GM21717 (cell line): ENCODE measurements at regions not wholly inside any gene's neighbourhood (a gene's known extent, or its start where the extent isn't known, plus 50 kb on each side); places are given as distances from the start of the nearest gene placed in this dataset.
"Not testable (repeated sequence)": the region's sequence is repeated elsewhere in the genome, so short reads cannot be mapped to it uniquely, and the experiment has no call there.

Experiments used
- ATAC-seq: cut with Tn5 transposase; IDR thresholded peaks from one replicate; pipeline ENCODE4 v1.9.1; 2021; ENCODE audit warnings: mild to moderate bottlenecking, moderate library complexity; ENCODE audit not compliant: unreplicated experiment

DNA sequence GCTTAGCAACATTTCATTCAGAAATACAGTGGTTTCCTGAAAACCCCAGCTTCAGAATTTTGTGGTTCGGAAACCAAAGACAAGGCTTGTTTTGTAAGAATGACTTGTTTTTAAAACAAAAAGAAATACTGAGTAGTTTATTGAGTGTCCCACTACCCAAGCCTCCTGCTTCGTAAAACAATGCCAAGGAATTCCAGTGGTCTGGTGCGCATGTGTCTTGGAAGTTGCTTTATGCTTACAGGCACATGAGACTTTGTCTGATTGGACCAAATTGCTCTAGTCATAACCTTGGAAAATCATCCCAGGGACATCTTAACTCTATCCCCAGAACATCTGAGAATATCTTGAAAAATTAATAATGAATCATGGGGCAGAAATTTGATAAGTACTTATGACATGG is 77.1 kb upstream of the FST start:
- ATAC-seq = no peak

GRCh38 chr5:53403758-53404157 is 76.7 kb upstream of the FST start:
- no peak for ATAC-seq

GRCh38 chr5:53405396-53405795 is 75.0 kb upstream of the FST start:
- no peak for ATAC-seq

GRCh38 chr5:53406630-53407316 is 73.7 kb upstream of the FST start:
- ATAC-seq = no peak

- no peak for ATAC-seq
Observed at GRCh38 chr5:53407373-53407772, 73.1 kb upstream of the FST start.

GRCh38 chr5:53411388-53411787 is 69.0 kb upstream of the FST start:
- ATAC-seq = no peak

GRCh38 chr5:53412499-53412898 is 67.9 kb upstream of the FST start:
- not testable (repeated sequence) for ATAC-seq

DNA sequence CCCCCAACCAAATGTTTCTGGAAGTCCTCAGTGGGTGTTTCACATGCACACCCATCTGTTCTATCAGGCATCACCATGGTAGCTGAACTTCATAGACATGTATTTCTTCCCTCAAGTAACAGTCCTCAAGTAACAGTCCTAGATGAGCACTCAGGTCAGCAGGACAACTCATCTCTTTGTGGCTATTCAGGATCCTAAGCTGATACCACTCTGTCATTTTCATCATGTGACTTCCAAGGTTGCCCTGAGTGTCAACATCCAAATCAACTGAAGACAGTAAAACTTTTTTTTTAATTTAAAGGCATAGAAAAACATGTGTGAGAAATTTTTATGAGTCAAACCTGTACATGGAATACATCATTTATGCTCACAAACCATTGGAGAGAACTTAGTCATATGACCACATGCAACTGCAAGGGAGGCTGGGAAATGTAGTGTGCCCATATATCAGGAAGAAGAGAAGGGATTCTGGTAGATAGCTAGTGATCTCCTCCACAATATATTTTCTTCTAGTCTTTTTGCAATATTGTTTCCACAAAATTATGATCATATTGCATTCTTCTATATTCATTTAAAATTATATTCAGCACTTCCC is 64.2 kb upstream of the FST start:
- no peak for ATAC-seq

- no peak for ATAC-seq
Observed at GRCh38 chr5:53418409-53418808, 62.0 kb upstream of the FST start.

DNA sequence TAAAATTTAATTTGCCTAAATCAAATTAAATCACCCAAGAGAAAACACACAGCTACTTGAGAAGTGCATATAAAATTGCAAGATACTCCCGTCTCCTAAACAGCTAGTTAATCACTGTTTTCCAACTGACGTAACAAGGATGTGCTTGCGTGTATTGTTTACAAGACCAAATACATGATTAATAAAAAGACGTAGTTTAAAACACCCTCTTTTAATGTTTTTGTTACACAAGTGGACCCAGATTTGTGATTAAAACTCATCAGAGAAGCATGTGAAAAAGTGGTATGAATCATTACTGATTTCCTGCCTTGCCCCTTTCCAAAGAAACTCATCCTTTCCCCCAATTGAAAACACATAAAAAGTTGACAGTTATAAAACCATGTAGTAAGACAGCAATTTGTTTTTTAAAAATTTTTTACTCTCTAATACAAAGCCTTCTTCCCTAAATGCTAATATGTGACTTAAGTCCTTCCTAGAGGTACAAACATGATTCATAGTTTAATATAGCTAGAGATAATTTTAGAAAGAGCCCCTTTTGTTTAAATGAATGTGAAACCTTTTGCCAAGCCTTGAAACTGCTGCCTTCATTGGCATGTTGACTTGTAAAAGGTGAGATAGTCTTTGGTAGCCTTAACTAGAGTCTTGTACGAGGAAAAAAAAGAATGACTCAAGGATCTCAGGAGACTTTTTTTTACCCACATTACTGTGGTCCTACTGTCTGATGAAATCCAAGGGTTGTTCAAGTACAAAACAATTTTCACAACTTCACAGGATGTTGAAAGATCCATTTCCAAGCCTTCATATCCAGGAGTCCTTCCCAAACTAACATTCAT is 61.4 kb upstream of the FST start:
- no peak for ATAC-seq

DNA sequence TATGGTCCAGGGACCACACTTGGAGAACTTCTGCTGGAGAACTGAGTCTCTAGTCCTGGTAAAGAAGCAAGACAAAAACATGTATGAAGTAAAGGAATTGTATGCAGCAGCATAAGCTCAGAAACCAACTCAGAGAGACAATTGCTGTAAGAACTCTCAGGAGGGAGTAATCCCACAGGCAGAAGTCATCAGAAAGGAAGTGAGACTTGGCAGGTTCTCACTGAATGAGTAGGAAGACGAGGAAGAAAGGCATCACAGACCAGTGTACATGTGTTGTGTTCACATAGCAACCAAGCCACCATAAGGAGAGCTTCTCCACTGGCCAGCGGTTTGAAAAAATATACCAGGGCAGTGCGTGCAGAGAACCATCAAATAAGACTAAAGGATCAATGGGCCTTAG is 57.9 kb upstream of the FST start:
- ATAC-seq = no peak

GRCh38 chr5:53423724-53424123 is 56.7 kb upstream of the FST start:
- ATAC-seq = no peak

- no peak for ATAC-seq
Observed at GRCh38 chr5:53424686-53425615, 55.5 kb upstream of the FST start.

DNA sequence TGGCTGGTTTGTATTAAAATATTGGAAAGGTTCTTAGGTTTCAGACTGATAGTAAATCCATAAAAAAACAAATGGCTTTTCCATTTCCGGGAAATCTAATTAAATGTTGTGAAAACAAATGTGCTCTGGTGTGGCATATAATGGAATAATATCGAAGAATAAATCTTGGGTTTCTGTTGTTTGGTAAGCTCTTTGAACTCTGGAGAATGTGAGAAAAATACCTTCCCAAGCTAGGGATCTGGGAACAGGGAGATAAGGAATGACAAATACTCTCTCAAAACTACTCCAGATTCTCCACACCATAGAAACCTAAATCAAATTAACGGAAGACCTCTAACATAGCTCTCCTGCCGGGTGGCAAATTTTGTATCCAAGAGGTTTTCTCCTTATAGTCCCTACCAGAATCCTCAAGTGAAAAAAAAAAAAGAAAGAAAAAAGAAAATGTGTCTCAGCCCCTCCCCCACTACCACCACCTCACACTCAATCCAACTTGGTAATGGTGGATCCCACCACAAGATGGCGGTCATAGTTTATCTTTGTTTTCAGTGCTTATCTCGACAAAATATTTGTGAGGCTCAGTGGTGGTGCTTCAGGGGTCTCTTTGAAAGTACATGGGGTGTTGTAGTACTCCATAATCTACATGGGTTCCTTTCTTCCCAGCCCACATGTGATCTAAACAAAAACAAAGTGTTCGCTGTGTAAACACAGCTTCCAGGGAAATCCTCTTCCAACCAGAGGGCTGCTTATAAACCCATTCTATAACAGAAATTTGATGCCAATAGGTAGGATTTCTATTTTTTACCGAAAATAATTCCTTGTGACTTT is 54.5 kb upstream of the FST start:
- ATAC-seq = no peak

DNA sequence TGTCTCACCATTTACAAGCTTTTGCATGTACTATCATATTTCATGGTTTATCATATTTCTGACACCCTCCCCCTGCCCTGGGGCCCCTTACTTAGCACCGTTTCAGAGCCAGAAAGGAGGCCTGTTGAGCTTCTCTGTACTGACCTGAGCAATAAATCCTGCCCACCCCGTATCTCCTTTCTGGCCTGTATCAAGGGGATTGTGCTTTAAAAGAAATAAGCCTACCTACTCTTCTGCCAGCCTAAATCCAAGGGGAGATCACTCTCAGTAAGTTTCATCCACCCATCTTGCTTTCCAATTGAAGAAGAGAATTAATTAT is 54.0 kb upstream of the FST start:
- ATAC-seq = no peak

DNA sequence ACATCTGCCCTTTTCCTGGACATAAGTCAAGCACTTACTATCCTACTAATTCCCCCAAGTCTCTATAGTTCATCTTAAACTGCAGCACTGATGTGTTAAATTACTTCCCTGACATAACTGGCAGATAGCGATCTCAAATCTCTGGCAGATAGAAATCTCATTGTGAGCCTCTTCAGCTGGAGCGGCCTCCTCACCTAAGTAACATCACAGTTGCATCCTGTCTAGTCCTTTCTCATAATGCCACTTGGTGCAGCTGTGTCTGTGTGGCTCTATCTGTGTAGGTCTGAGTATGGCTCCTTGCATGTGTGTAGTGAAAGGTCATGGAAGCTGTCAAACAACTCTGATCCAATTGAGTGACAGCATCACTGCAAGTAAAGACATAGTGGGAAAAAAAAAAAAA is 53.6 kb upstream of the FST start:
- ATAC-seq = no peak

GRCh38 chr5:53427965-53428364 is 52.5 kb upstream of the FST start:
- ATAC-seq = no peak

GRCh38 chr5:53429706-53430105 is 50.7 kb upstream of the FST start:
- no peak for ATAC-seq

- ATAC-seq = no peak
Observed at GRCh38 chr5:53430618-53431252, 49.7 kb upstream of the FST start.
